ENCODE measurements at regions not wholly inside any gene's neighbourhood (a gene's known extent, or its start where the extent isn't known, plus 50 kb on each side); places are given as distances from the start of the nearest gene placed in this dataset. TPM values are rescaled to one million over a fixed set of nuclear protein-coding genes. Genes with fewer than 3 reads are reported as not detected.
A peak's percentile ranks its signal among the peaks of the same experiment; 100 is the strongest.
"Not testable (repeated sequence)": the region's sequence is repeated elsewhere in the genome, so short reads cannot be mapped to it uniquely, and the experiment has no call there.

DNA sequence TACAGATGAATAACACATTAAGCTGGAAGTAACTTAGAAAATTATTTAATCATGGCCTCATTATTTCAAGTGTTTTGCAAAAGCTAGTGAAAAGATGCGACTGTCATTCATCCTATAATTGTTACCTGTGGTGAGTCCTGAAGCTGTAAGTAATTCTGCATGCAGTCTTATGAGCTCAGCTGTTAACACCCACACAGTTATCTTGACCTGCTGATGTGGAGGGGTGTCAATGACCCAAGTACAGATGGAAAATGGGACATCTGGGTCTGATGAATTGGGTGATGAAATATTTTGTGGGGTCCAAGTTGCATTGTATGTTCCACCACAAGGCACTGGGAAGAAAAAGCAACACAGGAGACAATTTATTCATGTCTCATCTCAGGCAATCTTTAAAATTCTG lies 68.9 kb downstream of the OR13A1 start:
- H3K4me3 ChIP-seq (ENCODE audit: low read length), result no peak overlapping the region
- intact Hi-C loops (cut with micrococcal nuclease), result no loop called here
- H3K27ac ChIP-seq (ENCODE audit: low read length), result no peak overlapping the region
- H3K4me2 ChIP-seq (ENCODE audit: low read length), result no peak overlapping the region
- ATAC-seq (no peak), DNase-seq (no peak)
- H3K4me1 ChIP-seq (ENCODE audit: insufficient read depth, low read length), result no peaks in the 10 kb centered on the region; the same call in 1 of the 2 replicates
- POLR2A ChIA-PET (ENCODE audit: unreplicated experiment), result no interaction called here
- no peaks in the 10 kb centered on the region for H3K79me2 ChIP-seq (ENCODE audit: low read length)
- H3K9me2 ChIP-seq (replicated peaks; ENCODE audit: low read length), result no peaks in the 10 kb centered on the region
- H3K9ac ChIP-seq (ENCODE audit: low read length), result no peak overlapping the region
- H4K20me1 ChIP-seq (ENCODE audit: low read length), result no peaks in the 10 kb centered on the region
- CTCF ChIA-PET, result no interaction called here
- H3K36me3 ChIP-seq (ENCODE audit: low read depth, low read length), result no peaks in the 10 kb centered on the region
- TF ChIP-seq EZH2 (IDR thresholded peaks at IDR 0.05; ENCODE audit: low read length, unreplicated experiment) (no peak), EZH2phosphoT487 (IDR thresholded peaks at IDR 0.05; ENCODE audit: borderline replicate concordance, low read length) (no peak)
- TF ChIP-seq, protein P1, sequence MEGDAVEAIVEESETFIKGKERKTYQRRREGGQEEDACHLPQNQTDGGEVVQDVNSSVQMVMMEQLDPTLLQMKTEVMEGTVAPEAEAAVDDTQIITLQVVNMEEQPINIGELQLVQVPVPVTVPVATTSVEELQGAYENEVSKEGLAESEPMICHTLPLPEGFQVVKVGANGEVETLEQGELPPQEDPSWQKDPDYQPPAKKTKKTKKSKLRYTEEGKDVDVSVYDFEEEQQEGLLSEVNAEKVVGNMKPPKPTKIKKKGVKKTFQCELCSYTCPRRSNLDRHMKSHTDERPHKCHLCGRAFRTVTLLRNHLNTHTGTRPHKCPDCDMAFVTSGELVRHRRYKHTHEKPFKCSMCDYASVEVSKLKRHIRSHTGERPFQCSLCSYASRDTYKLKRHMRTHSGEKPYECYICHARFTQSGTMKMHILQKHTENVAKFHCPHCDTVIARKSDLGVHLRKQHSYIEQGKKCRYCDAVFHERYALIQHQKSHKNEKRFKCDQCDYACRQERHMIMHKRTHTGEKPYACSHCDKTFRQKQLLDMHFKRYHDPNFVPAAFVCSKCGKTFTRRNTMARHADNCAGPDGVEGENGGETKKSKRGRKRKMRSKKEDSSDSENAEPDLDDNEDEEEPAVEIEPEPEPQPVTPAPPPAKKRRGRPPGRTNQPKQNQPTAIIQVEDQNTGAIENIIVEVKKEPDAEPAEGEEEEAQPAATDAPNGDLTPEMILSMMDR (conservative IDR thresholded peaks at IDR 0.05; ENCODE audit: low read depth, low read length), result no peak
- H3K9me3 ChIP-seq (ENCODE audit: low read length), result no peaks in the 10 kb centered on the region
- BruUV-seq (replicated peaks), result no TSS peak
- no peaks in the 10 kb centered on the region for H3F3A ChIP-seq (ENCODE audit: low read length, unreplicated experiment)
- no peaks in the 10 kb centered on the region for H3K27me3 ChIP-seq (ENCODE audit: low read length)
- no peak overlapping the region for H2AFZ ChIP-seq (ENCODE audit: low read length)

DNA sequence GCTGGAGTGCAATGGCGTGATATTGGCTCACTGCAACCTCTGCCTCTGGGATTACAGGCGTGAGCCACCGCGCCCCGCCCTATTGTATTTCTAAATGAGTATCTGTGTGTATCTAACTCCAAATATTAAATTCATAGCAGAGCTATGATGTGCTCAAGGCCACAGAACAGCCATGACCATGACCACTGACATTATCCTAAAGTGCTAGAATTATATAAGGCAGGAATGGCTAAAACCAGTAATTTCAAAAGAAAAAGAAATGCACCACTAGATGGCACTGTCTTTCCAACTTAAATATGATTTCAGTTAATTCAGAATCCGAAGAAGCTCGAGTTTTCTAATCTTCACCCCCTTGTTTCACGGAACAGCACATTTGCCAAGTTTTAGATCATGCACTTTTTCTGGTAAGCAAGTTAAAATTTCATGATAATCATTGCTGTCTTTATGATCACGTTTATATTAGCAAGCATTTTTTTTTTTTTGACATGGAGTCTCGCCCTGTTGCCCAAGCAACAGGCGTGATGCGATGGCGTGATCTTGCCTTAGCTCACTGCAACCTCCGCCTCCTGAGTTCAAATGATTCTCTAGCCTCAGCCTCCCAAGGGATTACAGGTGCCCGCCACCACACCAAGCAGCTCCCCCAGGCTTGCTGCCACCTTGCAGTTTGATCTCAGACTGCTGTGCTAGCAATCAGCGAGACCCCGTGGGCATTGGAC lies 65.3 kb downstream of the OR13A1 start:
- Histone ChIP-seq H3K4me3 (ENCODE audit: low read length) (peak overlapping the region; percentile 64), H3F3A (ENCODE audit: low read length, unreplicated experiment) (no peaks in the 10 kb centered on the region), H3K9ac (ENCODE audit: low read length) (peak overlapping the region; percentile 21; the same call in 1 of the 2 replicates), H3K4me2 (ENCODE audit: low read length) (peak overlapping the region; percentile 77), H3K9me3 (ENCODE audit: low read length) (no peaks in the 10 kb centered on the region), H3K27me3 (ENCODE audit: low read length) (no peaks in the 10 kb centered on the region), H3K27ac (ENCODE audit: low read length) (no peak overlapping the region), H4K20me1 (ENCODE audit: low read length) (no peaks in the 10 kb centered on the region), H3K36me3 (ENCODE audit: low read depth, low read length) (no peaks in the 10 kb centered on the region), H3K79me2 (ENCODE audit: low read length) (no peaks in the 10 kb centered on the region), H2AFZ (ENCODE audit: low read length) (peak overlapping the region; percentile 79), H3K9me2 (replicated peaks; ENCODE audit: low read length) (no peaks in the 10 kb centered on the region), H3K4me1 (ENCODE audit: insufficient read depth, low read length) (no peaks in the 10 kb centered on the region; the same call in 1 of the 2 replicates)
- ChIA-PET CTCF (interaction anchor here (0.6 to 0.8 kb wide), 7 partner anchors 12 to 422 kb away, joined by 3 to 9 read pairs (median 3); partner anchors contain the start of gene ZFAND4), POLR2A (ENCODE audit: unreplicated experiment) (no interaction called here)
- BruUV-seq (replicated peaks), result no TSS peak
- TF ChIP-seq, protein P1 (conservative IDR thresholded peaks at IDR 0.05; ENCODE audit: low read depth, low read length), result peak; percentile 82
- no peak for TF ChIP-seq EZH2 (IDR thresholded peaks at IDR 0.05; ENCODE audit: low read length, unreplicated experiment)
- DNase-seq (peak; percentile 97), ATAC-seq (peak; percentile 88)
- intact Hi-C loops (cut with micrococcal nuclease), result loop anchor here (1.0 to 10.0 kb wide), 3 partner anchors 217 to 560 kb away; partner anchors contain the start of gene ZFAND4

DNA sequence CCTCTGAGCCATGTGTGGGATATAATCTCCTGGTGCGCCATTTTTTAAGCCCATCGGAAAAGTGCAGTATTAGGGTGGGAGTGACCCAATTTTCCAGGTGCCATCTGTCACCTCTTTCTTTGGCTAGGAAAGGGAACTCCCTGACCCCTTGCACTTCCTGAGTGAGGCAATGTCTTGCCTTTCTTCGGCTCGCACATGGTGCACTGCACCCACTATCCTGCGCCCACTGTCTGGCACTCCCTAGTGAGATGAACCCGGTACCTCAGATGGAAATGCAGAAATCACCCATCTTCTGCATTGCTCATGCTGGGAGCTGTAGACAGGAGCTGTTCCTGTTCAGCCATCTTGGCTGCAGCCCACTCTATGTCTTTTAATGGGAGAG lies 64.7 kb downstream of the OR13A1 start:
- H3K9ac ChIP-seq (ENCODE audit: low read length); H3K9me3 ChIP-seq (ENCODE audit: low read length); H3K79me2 ChIP-seq (ENCODE audit: low read length); H3F3A ChIP-seq (ENCODE audit: low read length, unreplicated experiment); POLR2A ChIA-PET (ENCODE audit: unreplicated experiment); BruUV-seq (replicated peaks); H3K9me2 ChIP-seq (replicated peaks; ENCODE audit: low read length); DNase-seq; ATAC-seq; H4K20me1 ChIP-seq (ENCODE audit: low read length); H3K27me3 ChIP-seq (ENCODE audit: low read length); H3K4me1 ChIP-seq (ENCODE audit: insufficient read depth, low read length); H3K36me3 ChIP-seq (ENCODE audit: low read depth, low read length); H3K27ac ChIP-seq (ENCODE audit: low read length): not testable (repeated sequence)
- CTCF ChIA-PET, result interaction anchor here (0.6 to 0.8 kb wide), 5 partner anchors 15 to 421 kb away, joined by 3 read pairs; partner anchors contain the start of gene ZFAND4
- Histone ChIP-seq H3K4me3 (ENCODE audit: low read length) (peak overlapping the region; percentile 64; the same call in 1 of the 2 replicates), H2AFZ (ENCODE audit: low read length) (peak overlapping the region; percentile 79), H3K4me2 (ENCODE audit: low read length) (peak overlapping the region; percentile 77)
- intact Hi-C loops (cut with micrococcal nuclease), result loop anchor here (1.0 to 10.0 kb wide), 3 partner anchors 217 to 560 kb away; partner anchors contain the start of gene ZFAND4

Small RNA genes lying in the stretch of these regions (microRNA-seq; reads per million reads assigned to microRNA genes)
- gene MIR3156-1 (ENCODE audit: unreplicated experiment), result not detected

All from PC-3 (cell line).